ENCODE measurements at regions not wholly inside any gene's neighbourhood (a gene's known extent, or its start where the extent isn't known, plus 50 kb on each side); places are given as distances from the start of the nearest gene placed in this dataset.

DNA sequence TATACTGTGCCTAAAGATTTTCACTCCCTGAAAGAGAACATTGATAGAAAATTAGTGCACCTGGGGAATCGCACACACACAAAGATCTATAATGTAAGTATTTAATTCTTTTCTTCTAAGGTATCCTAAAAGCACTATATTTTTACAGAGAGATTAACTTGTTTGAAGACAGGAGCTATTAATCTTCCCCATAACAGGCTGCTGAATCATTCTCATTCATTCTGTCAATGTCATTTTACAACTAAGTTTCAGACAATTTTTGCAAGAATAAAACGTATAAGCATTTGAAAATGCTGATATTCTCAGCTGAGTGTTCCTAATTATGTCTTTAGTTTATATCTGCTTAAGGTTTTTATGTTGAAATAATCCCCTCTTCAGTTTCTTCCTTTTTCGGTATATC, 776.7 kb downstream of the NXPH1 start:
- TF ChIP-seq ZBTB7A (IDR thresholded peaks at IDR 0.05; ENCODE audit: low read depth) = no peak
- TF ChIP-seq TEAD4 (IDR thresholded peaks at IDR 0.05) = no peak
- TF ChIP-seq RAD21 (IDR thresholded peaks at IDR 0.05; ENCODE audit: low read depth) = no peak
- no peak for TF ChIP-seq YY1 (IDR thresholded peaks at IDR 0.05; ENCODE audit: low read depth)

Data from Ishikawa (cell line).